GM19238 (cell line): ENCODE measurements at regions not wholly inside any gene's neighbourhood (a gene's known extent, or its start where the extent isn't known, plus 50 kb on each side); places are given as distances from the start of the nearest gene placed in this dataset.

Source experiments
- DNase-seq: peaks from one replicate; pipeline ENCODE4 v3.0.0; 2011; ENCODE audit warnings: low spot score; ENCODE audit not compliant: insufficient read length

DNA sequence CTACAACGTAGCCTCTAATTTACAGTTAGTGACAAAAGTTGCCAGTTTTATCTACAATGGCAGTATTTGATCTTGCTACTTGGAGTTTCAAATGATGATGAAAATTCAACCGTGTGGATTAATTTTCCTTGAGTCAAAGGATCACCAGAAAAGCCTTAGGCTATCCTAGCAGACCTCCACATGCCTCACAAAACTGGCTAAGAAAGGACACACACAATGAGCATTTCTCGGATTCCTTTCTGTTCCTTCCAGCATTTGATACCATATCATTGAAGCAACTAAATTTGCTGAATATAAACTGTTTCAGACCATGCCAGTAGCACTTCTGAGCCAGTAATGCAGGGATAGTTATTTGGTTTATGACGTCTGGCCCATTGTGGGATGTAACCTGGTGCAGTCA lies 587.4 kb upstream of the MDFIC2 start:
- DNase-seq = no peak

DNA sequence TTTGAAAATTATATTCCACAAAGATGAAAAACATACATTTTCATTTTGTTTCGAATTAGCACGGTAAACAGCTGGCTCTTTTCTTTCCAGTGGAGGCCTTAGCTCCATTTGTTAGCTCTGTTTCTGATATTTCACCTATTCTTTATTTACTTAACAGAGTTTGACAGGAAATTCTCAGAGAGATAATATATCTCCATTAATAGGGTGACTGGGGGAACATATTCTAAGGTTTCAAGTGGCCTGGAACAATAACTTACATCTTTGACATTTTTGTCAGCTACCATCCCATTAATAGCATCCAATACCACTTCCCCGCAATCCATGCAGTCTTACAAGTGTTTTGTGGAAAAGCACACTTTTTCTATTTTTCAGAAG lies 577.6 kb upstream of the MDFIC2 start:
- no peak for DNase-seq

DNA sequence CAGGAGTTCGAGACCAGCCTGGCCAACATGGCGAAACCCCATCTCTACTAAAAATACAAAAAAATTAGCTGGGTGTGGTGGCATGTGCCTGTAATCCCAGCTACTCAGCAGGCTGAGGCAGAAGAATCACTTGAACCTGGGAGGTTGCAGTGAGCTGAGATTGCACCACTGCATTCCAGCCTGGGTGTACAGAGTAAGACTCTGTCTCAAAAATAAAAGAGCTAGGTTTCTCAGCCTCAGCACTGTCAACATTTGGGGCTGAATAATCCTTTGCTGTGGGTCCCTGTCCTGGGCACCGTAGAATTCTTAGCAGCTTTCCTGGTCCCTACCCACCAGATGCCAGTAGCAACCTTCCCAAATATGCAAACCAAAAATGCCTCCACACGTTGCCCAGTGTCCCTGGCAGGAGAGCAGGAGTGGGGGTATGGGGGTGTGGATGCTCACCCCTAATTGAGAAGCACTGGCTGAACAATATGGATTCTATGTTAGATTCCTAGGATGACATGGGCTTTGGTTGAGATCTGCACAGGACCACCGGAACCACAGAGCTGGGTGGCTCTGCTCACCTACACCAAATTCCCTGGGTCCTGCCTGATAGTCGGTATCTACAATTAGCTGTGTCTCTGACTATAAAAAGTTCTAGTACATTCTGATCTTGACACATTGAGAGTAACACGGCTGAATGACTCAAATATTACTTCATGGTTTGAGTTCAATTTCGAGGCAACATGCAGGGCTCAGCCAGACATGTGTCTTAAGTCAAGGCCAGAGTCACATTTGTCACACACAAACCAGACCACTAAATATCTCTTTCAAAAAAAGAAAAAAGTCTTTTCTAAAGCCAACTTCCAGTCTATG lies 577.0 kb upstream of the MDFIC2 start:
- DNase-seq = no peak

DNA sequence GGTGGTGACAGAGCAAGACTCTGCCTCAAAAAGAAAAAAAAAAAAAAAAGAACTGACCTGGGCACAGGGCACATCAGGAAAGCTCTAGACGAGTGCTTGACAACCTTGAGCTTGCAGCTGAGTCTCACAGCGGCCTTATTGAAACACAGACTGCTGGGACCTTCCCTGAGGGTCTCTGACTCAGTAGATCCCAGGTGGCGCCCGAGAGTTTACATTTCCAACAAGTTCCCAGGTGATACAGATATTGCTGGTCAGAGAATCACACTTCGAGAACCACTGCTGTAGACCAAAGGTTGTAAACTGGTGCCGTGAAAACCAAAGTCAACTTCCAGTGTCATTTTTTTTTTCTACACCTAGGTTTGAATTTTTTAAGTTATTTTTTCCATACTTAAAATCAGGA lies 573.2 kb upstream of the MDFIC2 start:
- DNase-seq = no peak

DNA sequence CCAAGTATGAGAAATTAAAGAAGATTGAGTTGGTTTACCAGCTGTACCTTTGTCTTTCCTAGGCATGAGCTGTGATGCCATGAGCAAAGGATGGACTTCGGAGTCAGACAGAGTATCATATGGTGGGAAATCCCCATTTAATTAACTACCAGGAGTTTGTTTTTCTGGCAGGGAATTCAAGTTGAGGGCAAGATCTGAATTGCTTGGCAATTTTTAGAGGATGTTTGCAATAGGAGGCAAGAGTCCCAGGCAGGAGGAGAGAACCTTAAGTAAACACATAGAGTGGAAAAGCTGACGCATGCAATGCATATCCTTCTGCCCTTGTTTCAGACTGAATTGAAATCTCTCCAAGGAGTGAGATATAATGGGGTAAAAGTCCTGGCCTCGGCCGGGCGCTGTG lies 569.7 kb upstream of the MDFIC2 start:
- DNase-seq = no peak

DNA sequence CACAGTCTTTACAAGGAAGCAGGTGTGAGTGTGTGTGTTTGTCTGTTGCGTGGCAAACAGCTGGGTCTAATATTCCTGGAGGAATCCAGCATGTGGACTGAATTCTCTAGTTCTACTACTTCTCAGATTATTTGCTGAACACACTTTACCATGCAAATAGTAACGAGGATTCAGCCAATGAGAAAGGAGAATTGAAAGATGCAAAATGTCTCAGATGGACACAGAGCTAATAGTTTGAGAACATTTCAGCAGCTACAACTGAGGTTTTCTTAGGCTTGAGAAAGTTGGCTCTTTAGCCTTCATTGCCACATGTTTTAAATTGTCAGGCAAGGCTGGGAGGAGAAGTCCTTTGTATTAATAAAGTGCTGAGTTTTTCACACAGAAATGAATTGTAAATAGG lies 568.0 kb upstream of the MDFIC2 start:
- DNase-seq = no peak

DNA sequence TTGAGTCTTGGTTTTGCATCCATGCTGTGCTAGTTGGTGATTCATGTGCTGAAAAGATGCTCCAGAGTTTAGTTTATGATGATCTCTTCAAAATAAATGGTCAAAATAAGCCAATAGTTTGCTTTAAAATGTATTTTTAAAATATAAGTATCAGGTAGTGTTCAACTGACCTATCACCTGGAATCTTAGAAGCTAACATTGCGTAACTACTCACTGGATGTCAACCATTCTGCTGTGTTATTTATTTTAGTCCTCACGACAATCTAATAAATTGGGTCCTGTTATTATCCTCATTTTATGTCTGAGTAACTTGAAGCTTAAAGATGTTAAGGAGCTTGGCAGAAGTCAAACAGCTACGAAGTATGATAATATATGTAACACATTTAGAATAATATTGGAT lies 563.7 kb upstream of the MDFIC2 start:
- no peak for DNase-seq

DNA sequence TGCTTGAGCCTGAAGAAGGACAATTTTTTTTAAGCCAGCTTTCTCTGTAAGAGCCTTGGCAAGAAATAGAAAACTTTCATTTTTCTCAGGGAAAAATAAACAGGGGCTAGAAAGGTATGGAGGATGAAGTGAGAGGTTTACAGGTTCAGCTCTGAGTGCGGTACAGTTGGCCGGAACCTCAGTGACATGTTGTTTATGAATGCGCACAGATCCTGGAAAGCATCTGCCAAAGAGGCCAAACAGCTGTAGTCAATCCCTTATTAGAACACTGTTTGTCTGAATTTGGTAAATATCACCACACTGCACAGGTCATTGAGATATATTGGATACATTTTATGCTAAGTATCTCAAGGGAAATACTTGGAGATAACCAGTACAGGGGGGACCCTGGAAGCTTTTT lies 561.8 kb upstream of the MDFIC2 start:
- DNase-seq = no peak

DNA sequence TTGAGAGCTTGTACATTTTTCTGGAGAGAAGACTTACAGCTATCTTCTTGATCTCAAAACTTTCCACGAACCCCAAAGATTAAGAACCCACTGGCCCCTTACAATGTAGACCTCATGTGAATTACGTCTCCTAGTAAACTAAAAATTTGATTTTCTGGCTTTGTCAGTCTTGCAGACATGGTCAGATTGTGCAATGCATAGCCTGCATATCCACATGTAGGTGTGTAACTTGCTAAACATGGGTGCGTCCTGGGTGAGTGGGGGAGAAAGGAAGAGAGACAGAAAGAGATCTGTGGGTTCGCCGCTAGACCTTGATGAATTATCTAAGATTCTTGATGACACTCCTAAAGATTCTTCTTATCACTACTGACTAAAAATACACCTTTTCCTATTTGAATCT lies 561.2 kb upstream of the MDFIC2 start:
- no peak for DNase-seq

DNA sequence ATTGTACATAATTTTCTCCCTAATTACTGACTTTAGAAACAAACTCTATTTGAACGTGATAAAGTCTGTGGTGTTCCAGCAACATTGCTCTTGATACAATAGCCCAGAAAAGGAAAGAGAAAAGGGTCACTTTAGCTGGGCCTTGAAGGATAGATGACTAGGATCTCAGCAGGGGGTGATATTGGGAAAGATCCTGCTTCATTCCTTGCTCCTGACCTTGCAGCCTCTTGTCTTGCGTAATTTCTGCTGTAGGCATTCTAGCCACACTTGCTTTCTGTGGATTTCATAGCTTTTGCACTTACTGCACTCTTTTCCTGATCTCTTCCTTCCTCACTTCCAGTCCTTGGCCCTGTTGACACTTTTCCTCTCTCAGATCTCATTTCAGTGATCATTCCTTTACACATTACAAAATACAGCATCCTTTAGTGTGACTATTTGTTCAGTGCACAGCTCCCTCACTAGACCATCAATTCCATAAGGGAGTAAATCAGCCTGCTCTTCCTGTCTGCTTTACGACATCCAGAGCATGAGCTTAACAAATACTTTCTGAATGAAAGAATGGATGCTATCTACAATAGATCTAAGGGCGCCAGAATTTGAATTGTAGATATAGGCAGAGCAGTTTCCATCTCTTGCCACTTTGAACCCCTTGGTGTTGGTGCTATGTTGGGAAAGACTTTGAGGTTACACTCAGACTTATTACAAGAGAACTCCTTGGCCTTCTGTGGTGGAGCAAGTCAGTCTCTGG lies 559.6 kb upstream of the MDFIC2 start:
- no peak for DNase-seq

DNA sequence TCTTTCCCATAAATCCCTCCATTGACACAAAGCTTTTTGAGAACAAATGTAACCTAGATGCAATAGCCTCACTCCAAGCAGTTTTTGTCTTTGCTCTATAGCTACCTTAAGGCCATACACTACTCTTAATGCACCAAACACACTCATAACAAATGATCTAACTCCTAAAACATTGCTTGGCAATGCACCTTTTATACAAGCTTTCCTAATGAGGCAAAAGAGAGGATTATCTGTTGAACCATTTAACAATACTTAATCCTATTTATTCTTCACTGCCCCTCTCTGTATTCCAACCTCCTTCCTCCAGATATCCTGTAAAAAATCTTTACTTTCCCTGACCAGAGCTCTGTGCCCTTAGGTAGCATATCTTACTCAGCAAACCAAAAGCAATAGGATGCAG lies 558.1 kb upstream of the MDFIC2 start:
- no peak for DNase-seq

DNA sequence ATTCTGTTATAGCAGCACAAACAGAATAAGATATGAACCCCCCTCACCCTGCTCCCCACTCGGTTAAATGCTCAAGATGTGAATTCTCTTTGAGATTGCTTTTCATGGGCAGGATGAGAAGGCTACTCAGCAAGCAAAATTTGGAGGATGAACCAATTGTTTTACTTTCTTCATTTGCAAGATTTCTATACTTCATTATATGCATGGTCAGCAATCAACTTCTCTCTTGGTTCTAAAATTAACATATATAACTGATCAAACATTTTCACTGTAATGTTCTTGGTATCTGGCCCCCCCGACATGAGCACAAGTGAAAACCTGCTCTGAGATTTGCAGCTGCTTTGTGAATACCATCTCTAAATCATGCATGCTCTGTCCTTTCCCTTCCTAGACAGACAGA lies 556.1 kb upstream of the MDFIC2 start:
- no peak for DNase-seq

DNA sequence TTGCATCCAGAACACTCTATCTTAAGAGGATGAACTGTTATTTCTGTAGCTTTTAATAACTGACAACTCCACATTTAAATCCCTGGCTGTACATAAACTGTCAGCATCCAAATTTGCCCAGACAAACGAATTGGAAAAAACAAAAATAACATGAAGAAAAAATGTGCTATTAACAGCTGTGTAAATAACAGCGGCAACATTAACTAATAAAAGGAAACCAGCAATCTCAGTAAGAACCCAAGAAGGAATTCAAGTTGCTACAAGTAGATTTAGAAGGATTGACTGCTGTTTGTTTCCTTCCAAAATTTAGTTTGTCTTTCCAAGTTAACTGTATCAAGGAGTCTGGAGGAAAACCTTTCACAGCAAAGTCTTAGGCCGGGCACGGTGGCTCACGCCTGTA lies 550.6 kb upstream of the MDFIC2 start:
- DNase-seq = no peak

DNA sequence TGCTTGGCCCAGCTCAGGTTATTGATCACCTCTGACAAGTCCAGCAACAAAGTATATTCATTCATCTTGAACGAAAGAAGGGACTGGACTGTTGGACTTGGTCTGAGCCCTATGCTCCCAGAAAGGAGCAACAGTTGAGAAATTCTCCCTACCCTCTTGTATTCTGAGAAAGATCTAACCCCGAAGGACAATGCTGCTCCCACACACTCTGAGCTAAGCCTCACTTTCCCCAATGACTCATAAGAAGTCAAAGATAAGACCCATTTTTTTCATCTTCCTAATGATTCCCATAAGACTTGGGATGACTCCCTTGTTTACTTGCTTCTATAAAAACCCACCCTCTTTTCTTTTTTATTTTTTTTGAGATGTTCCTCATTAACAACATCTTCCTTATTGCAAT lies 549.4 kb upstream of the MDFIC2 start:
- DNase-seq = no peak

DNA sequence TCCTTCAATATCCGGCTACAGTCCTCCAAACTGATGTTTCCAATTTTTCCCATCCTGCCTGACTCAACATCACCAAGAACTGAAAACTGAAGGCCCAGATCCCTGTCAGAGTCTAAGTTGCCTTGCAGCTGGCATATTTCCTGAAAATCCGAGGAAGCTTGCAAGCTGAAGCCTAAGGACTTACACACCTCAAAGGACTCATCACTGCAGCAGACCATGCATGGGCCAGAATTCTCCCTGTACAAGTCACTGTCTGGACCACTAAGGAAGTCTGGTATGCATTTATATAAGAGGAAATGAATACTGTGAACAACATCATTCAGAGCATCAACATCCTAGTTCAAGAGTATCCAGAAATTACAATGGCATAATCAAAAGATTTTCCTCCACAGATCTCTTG lies 548.8 kb upstream of the MDFIC2 start:
- no peak for DNase-seq

DNA sequence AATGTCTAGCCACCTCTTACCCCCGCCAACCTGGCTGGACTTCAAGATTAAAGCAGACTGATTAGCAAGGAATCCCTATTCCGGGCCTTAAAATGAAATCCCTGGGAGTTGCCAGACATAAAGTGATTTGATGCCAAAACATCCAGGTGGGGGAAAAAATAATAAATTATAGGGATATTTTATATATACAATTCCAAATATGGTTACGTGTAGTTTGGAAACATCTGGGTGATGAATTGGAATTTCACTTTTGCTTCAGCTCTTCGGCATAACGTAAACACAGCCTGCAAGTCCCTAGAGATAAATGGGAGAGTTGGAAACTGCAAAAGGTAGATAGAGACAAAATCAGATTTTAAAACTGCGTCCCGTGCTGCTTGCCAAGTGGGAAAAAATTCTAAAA lies 545.5 kb upstream of the MDFIC2 start:
- no peak for DNase-seq

DNA sequence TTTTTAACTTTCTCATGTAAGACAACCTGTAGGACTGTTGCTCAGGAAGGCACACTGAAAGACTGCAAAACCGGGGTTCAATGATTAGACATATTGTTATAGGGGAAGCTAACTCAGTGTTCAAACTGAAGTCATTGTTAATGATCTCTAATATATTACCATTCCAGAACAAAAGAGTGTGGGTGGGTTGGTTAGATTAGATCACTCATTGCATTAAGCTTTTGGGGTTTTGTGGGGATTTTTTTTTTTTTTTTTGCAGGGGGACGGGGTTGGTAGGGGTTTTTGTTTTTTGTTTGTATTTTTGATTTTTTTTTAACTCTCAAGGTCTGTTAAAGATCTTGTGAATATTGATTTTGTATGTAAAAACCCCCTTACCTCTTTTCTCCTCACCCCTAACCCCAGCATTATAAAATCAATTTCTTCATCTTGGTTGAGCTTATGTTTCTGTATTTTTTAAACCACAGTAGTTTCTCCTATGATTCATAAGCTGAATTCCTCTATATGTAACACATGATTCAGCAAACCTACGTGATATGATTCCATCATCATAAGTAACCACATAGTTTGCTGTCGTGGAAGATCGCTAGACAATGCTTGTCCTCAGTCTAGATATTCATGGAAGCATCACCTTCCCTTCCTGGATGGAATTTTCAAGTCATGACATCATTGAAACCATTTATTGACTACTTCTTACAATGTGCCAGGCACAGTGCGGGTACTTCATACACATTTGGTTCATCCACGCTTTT lies 544.1 kb upstream of the MDFIC2 start:
- DNase-seq = no peak

DNA sequence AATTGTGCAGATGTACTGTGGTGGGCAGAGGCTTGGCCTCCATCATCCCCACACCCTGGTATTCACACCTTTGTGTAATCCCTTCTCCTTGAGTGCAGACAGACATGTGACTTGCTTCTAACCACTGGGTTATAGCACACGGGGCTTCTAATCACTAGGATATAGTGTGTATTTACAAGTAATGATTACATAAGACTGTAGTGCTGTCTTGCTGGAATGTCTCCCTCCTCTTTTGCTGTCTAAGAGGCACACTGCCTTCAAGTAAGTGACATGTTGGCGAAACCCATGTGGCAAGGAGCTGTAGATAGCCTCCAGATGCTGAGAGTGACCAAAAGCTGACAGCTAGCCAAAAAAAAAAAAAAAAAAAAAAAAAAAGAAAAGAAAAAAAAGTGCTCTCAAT lies 542.7 kb upstream of the MDFIC2 start:
- DNase-seq = no peak

DNA sequence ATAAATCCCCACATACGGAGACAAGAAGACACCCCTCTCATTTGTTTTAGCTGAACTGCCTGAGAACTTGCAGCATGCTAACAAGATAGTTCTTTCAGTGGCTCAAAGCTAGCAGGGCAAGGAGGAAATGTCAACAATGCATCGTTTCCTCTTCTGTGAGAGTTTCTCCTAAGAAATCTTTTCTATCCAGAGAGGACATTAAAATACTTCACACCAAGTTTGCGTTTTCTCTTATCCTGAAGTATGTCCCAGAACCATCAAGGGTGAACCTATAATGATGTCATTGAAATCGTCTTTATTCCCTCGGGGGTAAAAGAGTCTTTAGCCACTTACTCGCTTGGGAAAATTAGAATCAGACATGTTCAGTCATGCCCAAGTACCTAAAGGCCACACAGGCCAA lies 541.7 kb upstream of the MDFIC2 start:
- no peak for DNase-seq

DNA sequence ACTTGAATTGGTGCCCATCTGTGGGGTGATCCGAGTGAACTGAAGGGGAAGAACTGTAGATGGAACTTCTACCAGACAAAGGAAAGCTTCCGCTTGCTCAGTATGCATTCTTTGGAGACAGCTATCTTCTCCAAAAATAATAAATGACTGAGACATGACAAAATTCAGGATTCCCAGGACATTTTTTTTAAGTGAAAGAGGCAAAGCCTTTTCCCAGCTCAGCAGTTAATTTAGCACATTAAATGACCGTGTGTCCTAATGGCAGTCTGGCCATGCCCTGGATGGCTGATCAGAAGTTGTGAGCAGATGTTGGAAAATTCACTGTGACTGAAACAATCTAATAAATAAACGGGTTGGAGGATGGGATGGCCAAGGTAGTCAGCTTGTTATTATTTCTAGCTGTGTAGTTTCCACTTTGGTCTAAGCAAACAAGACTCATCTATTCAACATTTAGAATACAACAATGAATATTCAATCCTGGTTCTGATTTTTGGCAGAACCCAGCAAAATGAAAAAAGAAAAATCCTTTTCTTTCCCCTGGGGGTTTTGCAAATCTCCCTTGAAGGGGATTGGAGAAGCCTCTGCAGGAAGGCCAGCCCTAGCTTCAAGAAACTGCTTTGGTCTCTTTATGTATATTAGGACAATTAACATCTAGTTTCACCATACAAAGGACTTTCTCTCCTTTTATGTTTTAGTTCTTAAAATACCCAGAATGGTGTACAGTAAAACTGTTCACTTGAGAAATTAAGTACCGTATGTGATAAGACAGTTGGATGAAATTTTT lies 540.9 kb upstream of the MDFIC2 start:
- no peak for DNase-seq

DNA sequence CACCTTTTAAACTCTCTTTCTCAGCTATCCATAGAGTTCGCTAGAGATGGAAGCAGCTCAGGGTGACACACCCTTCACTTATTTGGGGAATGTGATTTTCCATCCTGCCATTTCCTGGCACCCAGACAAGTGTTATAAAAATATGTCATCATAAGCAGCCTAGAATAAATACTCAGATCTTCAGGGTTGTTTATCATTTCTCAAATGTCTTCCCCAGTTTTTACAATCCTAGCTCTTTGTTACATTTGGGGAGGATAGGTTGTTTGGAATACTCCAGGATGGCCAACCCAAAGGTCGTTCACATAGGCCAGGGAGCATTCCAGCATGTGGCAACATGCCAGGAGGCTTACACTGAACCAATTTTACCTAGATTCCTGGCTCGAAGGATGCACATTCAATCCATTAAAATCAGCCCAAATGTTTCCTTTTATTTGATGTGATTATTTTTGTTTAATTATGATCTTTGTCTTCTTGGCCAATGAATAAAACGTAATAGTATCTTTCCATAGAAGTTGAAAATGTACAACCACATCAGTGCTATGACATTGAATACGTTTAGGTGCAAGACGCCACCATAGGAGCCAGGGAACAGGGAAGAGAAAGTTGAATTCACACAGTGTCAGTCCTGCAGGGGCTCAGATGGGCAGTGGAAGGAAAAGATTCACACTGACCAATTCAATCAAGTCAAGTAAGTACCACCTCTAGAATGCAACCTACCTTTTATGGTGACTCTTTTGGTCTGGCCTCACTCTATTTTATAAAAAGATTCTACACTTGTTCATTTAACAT lies 537.7 kb upstream of the MDFIC2 start:
- no peak for DNase-seq
